ENCODE measurements at regions not wholly inside any gene's neighbourhood (a gene's known extent, or its start where the extent isn't known, plus 50 kb on each side); places are given as distances from the start of the nearest gene placed in this dataset.
"Not testable (repeated sequence)": the region's sequence is repeated elsewhere in the genome, so short reads cannot be mapped to it uniquely, and the experiment has no call there.

GRCh38 chr5:17064241-17064640 lies 128.2 kb upstream of the MYO10 start:
- no peak for DNase-seq
- TF ChIP-seq CTCF (IDR thresholded peaks at IDR 0.05; ENCODE audit: low read depth, low read length, missing control alignments) = no peak
- no peaks in the 10 kb centered on the region for H3K27me3 ChIP-seq (replicated peaks)
- no peak overlapping the region for H3K4me3 ChIP-seq (ENCODE audit: low read depth, low read length)
- in situ Hi-C loops (cut with HindIII; ENCODE audit: low pct_ligation_motif_present, low sequenced_read_pairs) = no loop called here
- no peaks in the 10 kb centered on the region for H3K36me3 ChIP-seq (replicated peaks)
- H3K27ac ChIP-seq = no peak overlapping the region

- Histone ChIP-seq H3K27me3 (replicated peaks) (no peaks in the 10 kb centered on the region), H3K27ac (no peak overlapping the region)
Observed at GRCh38 chr5:17065458-17065857, 129.4 kb upstream of the MYO10 start.

GRCh38 chr5:17066026-17066425 lies 129.9 kb upstream of the MYO10 start:
- DNase-seq; H3K36me3 ChIP-seq (replicated peaks); in situ Hi-C loops (cut with HindIII; ENCODE audit: low pct_ligation_motif_present, low sequenced_read_pairs); H3K4me3 ChIP-seq (ENCODE audit: low read depth, low read length); H3K27ac ChIP-seq; H3K27me3 ChIP-seq (replicated peaks): not testable (repeated sequence)

More at GRCh38 chr5:17065458-17065857, 129.4 kb upstream of the MYO10 start:
- Histone ChIP-seq H3K4me3 (ENCODE audit: low read depth, low read length) (no peak overlapping the region), H3K36me3 (replicated peaks) (no peaks in the 10 kb centered on the region)
- DNase-seq = no peak
- no peak for TF ChIP-seq CTCF (IDR thresholded peaks at IDR 0.05; ENCODE audit: low read depth, low read length, missing control alignments)
- in situ Hi-C loops (cut with HindIII; ENCODE audit: low pct_ligation_motif_present, low sequenced_read_pairs) = no loop called here

GRCh38 chr5:17067657-17068392 lies 131.7 kb upstream of the MYO10 start:
- in situ Hi-C loops (cut with HindIII; ENCODE audit: low pct_ligation_motif_present, low sequenced_read_pairs) = no loop called here
- no peak for TF ChIP-seq CTCF (IDR thresholded peaks at IDR 0.05; ENCODE audit: low read depth, low read length, missing control alignments)
- no peak overlapping the region for H3K4me3 ChIP-seq (ENCODE audit: low read depth, low read length)

GRCh38 chr5:17069995-17070511 lies 134.0 kb upstream of the MYO10 start:
- no peak for DNase-seq
- Histone ChIP-seq H3K4me3 (ENCODE audit: low read depth, low read length) (no peak overlapping the region), H3K36me3 (replicated peaks) (no peaks in the 10 kb centered on the region), H3K27me3 (replicated peaks) (no peaks in the 10 kb centered on the region), H3K27ac (no peak overlapping the region)
- TF ChIP-seq CTCF (IDR thresholded peaks at IDR 0.05; ENCODE audit: low read depth, low read length, missing control alignments) = no peak
- in situ Hi-C loops (cut with HindIII; ENCODE audit: low pct_ligation_motif_present, low sequenced_read_pairs) = no loop called here

More at GRCh38 chr5:17067657-17068392, 131.7 kb upstream of the MYO10 start:
- no peak for DNase-seq
- Histone ChIP-seq H3K36me3 (replicated peaks) (no peaks in the 10 kb centered on the region), H3K27ac (no peak overlapping the region), H3K27me3 (replicated peaks) (no peaks in the 10 kb centered on the region)

GRCh38 chr5:17070647-17071046 lies 134.6 kb upstream of the MYO10 start:
- in situ Hi-C loops (cut with HindIII; ENCODE audit: low pct_ligation_motif_present, low sequenced_read_pairs) = no loop called here
- DNase-seq = no peak
- no peaks in the 10 kb centered on the region for H3K36me3 ChIP-seq (replicated peaks)
- no peak overlapping the region for H3K27ac ChIP-seq
- TF ChIP-seq CTCF (IDR thresholded peaks at IDR 0.05; ENCODE audit: low read depth, low read length, missing control alignments) = no peak
- no peak overlapping the region for H3K4me3 ChIP-seq (ENCODE audit: low read depth, low read length)
- no peaks in the 10 kb centered on the region for H3K27me3 ChIP-seq (replicated peaks)

All from brain microvascular endothelial cell (primary cell).